Prostate gland (tissue), 2 donors: ENCODE measurements at regions not wholly inside any gene's neighbourhood (a gene's known extent, or its start where the extent isn't known, plus 50 kb on each side); places are given as distances from the start of the nearest gene placed in this dataset.

Experiments used
- DNase-seq: peaks from one replicate; pipeline ENCODE4 v3.0.0-alpha.2; 2019; ENCODE audit warnings: low spot score
- H3K27ac ChIP-seq, 2 donors: fragments of 200-600 bp; sonication (generic); 2 replicates each; pipeline ENCODE4 v1.5.1; 2017 to 2019
- H3K27me3 ChIP-seq: fragments of 200-600 bp; sonication (generic); replicated peaks from 2 replicates; pipeline ENCODE4 v1.5.1; 2019; ENCODE audit not compliant: insufficient read depth
- H3K36me3 ChIP-seq, 2 donors: fragments of 200-600 bp; sonication (generic); 1 replicate in 1 of 2; 2 replicates in 1 of 2; pipeline versions ENCODE4 v1.5.1 to v1.8.1; 2017 to 2019
- H3K4me1 ChIP-seq: fragments of 200-600 bp; sonication (generic); replicated peaks from 2 replicates; pipeline ENCODE4 v1.5.1; 2019
- H3K4me3 ChIP-seq, 2 donors: fragments of 200-600 bp; sonication (generic); 2 replicates each; pipeline ENCODE4 v1.5.1; 2017 to 2019
- H3K9me3 ChIP-seq: fragments of 200-600 bp; sonication (generic); 2 replicates; pipeline ENCODE4 v1.5.1; 2017
- CTCF ChIP-seq, 4 experiments: fragments of 200-600 bp in 2 of 4; fragments of 450-650 bp in 2 of 4; sonication (generic) in 2 of 4; IDR thresholded peaks; 1 replicate in 3 of 4; 2 replicates in 1 of 4; pipeline ENCODE4 v1.5.1; 2016 to 2019; ENCODE audit warnings: antibody characterized with exemption in 4 of 4, mild to moderate bottlenecking in 2 of 4, moderate library complexity in 2 of 4
- POLR2A ChIP-seq: fragments of 450-650 bp; IDR thresholded peaks from one replicate; pipeline ENCODE4 v1.6.1; 2016; ENCODE audit warnings: antibody characterized with exemption, mild to moderate bottlenecking
- POLR2AphosphoS5 ChIP-seq: sonication (generic); formaldehyde crosslinking; IDR thresholded peaks from one replicate; pipeline ENCODE4 v1.6.1; 2017; ENCODE audit warnings: antibody characterized with exemption
- WGBS: methylation state at CpG from one replicate; pipeline ENCODE4 v1.1.5; 2018; 5-methylcytosine and 5-hydroxymethylcytosine counted together
- intact Hi-C: fragments of 100-400 bp; cut with DNase I; formaldehyde crosslinking; loops from one replicate; pipeline ENCODE4 v1.14.2; 2022

GRCh38 chr6:90984066-90984465 lies 397.2 kb upstream of the MAP3K7 start:
- WGBS: 71% methylated on average over 3 of the region's 3 CpGs
- Histone ChIP-seq H3K36me3 (no peaks in the 10 kb centered on the region), H3K9me3 (no peaks in the 10 kb centered on the region), H3K27ac (no peak overlapping the region), H3K27me3 (no peaks in the 10 kb centered on the region), H3K4me1 (no peaks in the 10 kb centered on the region), H3K4me3 (no peak overlapping the region)
- TF ChIP-seq POLR2A: no peak
- TF ChIP-seq CTCF (IDR thresholded peaks at IDR 0.05): no peak
- TF ChIP-seq POLR2AphosphoS5: no peak
- intact Hi-C loops: no loop called here
- no peak for DNase-seq

- WGBS: 55% methylated on average over 4 of the region's 4 CpGs
- TF ChIP-seq POLR2A (no peak), POLR2AphosphoS5 (no peak), CTCF (IDR thresholded peaks at IDR 0.05) (no peak)
- no peak overlapping the region for H3K27ac ChIP-seq
- H3K36me3 ChIP-seq: no peaks in the 10 kb centered on the region
- no peaks in the 10 kb centered on the region for H3K9me3 ChIP-seq
- no peak overlapping the region for H3K4me3 ChIP-seq
- DNase-seq: no peak
- no peaks in the 10 kb centered on the region for H3K27me3 ChIP-seq
- no peaks in the 10 kb centered on the region for H3K4me1 ChIP-seq
- intact Hi-C loops: no loop called here
These were observed 396.6 kb upstream of the MAP3K7 start for GRCh38 chr6:90983462-90983861.

- no peaks in the 10 kb centered on the region for H3K36me3 ChIP-seq
- DNase-seq: no peak
- H3K4me3 ChIP-seq: no peak overlapping the region
- 89% methylated on average over 7 of the region's 7 CpGs for WGBS
- intact Hi-C loops: no loop called here
- H3K27me3 ChIP-seq: no peaks in the 10 kb centered on the region
- no peak overlapping the region for H3K27ac ChIP-seq
- TF ChIP-seq POLR2AphosphoS5 (no peak), CTCF (IDR thresholded peaks at IDR 0.05) (no peak), POLR2A (no peak)
- H3K9me3 ChIP-seq: no peaks in the 10 kb centered on the region
- no peaks in the 10 kb centered on the region for H3K4me1 ChIP-seq
These were observed 395.7 kb upstream of the MAP3K7 start for GRCh38 chr6:90982581-90982980.

- H3K4me1 ChIP-seq: no peaks in the 10 kb centered on the region
- H3K27ac ChIP-seq: no peak overlapping the region
- no peaks in the 10 kb centered on the region for H3K27me3 ChIP-seq
- intact Hi-C loops: no loop called here
- DNase-seq: no peak
- TF ChIP-seq POLR2A (no peak), CTCF (IDR thresholded peaks at IDR 0.05) (no peak), POLR2AphosphoS5 (no peak)
- WGBS: 93% methylated on average over 3 of the region's 3 CpGs
- H3K36me3 ChIP-seq: no peaks in the 10 kb centered on the region
- no peak overlapping the region for H3K4me3 ChIP-seq
- no peaks in the 10 kb centered on the region for H3K9me3 ChIP-seq
These were observed 395.2 kb upstream of the MAP3K7 start for GRCh38 chr6:90982051-90982450.

- no peak overlapping the region for H3K27ac ChIP-seq
- no peaks in the 10 kb centered on the region for H3K36me3 ChIP-seq
- no peak overlapping the region for H3K4me3 ChIP-seq
- intact Hi-C loops: no loop called here
- WGBS: 58% methylated on average over 4 of the region's 4 CpGs
- H3K4me1 ChIP-seq: no peaks in the 10 kb centered on the region
- no peak for DNase-seq
- H3K27me3 ChIP-seq: no peaks in the 10 kb centered on the region
- TF ChIP-seq POLR2A (no peak), CTCF (IDR thresholded peaks at IDR 0.05) (no peak), POLR2AphosphoS5 (no peak)
- H3K9me3 ChIP-seq: no peaks in the 10 kb centered on the region
These were observed 391.2 kb upstream of the MAP3K7 start for GRCh38 chr6:90978046-90978445.
